A673 (cell line): ENCODE measurements at regions not wholly inside any gene's neighbourhood (a gene's known extent, or its start where the extent isn't known, plus 50 kb on each side); places are given as distances from the start of the nearest gene placed in this dataset.

Source experiments
- BruUV-seq: library from RNA; stranded (reverse); fragments of 400-500 nt; replicated peaks from 2 replicates; lab custom pipeline; 2021; lab: Mats Ljungman, UMichigan
- CTCF ChIA-PET: fragments of 300-600 bp; sonication (Branson Sonifier 250); formaldehyde crosslinking; loops from one replicate; lab custom pipeline; 2022; ENCODE audit warnings: antibody characterized with exemption; lab: Charles Lee
- POLR2A ChIA-PET: fragments of 300-600 bp; sonication (Branson Sonifier 250); formaldehyde crosslinking; loops from one replicate; lab custom pipeline; 2022; ENCODE audit warnings: antibody characterized with exemption; ENCODE audit not compliant: low non-redundant PET; lab: Charles Lee
- DNase-seq: peaks from one replicate; pipeline ENCODE4 v3.0.0-alpha.2; 2015; ENCODE audit warnings: low spot score
- H3K27ac ChIP-seq: fragments of 200-600 bp; sonication (generic); 2 replicates; pipeline ENCODE4 v1.5.1; 2016; ENCODE audit warnings: mixed run types, low read depth, mild to moderate bottlenecking, mixed read lengths, antibody characterized with exemption, low read length; ENCODE audit not compliant: poor library complexity, severe bottlenecking
- H3K27me3 ChIP-seq: fragments of 200-600 bp; sonication (generic); replicated peaks from 2 replicates; pipeline ENCODE4 v1.6.1; 2017; ENCODE audit warnings: mixed run types, low read depth, mild to moderate bottlenecking, mixed read lengths, antibody characterized with exemption, low read length; ENCODE audit not compliant: insufficient read depth, poor library complexity
- H3K36me3 ChIP-seq: fragments of 200-600 bp; sonication (generic); 2 replicates; pipeline ENCODE4 v1.6.1; 2016; ENCODE audit warnings: mixed run types, mild to moderate bottlenecking, mixed read lengths, antibody characterized with exemption, low read length; ENCODE audit not compliant: insufficient read depth, poor library complexity, severe bottlenecking
- H3K4me1 ChIP-seq: fragments of 200-600 bp; sonication (generic); 2 replicates; pipeline ENCODE4 v1.6.1; 2017; ENCODE audit warnings: mixed run types, mild to moderate bottlenecking, mixed read lengths, antibody characterized with exemption, low read length; ENCODE audit not compliant: insufficient read depth, poor library complexity, severe bottlenecking
- H3K4me3 ChIP-seq: fragments of 200-600 bp; sonication (generic); 2 replicates; pipeline ENCODE4 v1.5.1; 2016; ENCODE audit warnings: low read depth, mixed run types, mild to moderate bottlenecking, mixed read lengths, low read length; ENCODE audit not compliant: poor library complexity, severe bottlenecking
- H3K9me3 ChIP-seq: fragments of 200-600 bp; sonication (generic); 2 replicates; pipeline ENCODE4 v1.6.1; 2016; ENCODE audit warnings: mixed run types, low read depth, mild to moderate bottlenecking, mixed read lengths, antibody characterized with exemption, low read length; ENCODE audit not compliant: poor library complexity, severe bottlenecking
- EZH2 ChIP-seq: fragments of 200-600 bp; sonication (generic); IDR thresholded peaks from 2 replicates; pipeline ENCODE4 v1.6.1; 2017; ENCODE audit warnings: borderline replicate concordance, low read depth, mild to moderate bottlenecking, mixed read lengths, antibody characterized with exemption, low read length; ENCODE audit not compliant: poor library complexity, severe bottlenecking
- intact Hi-C: fragments of 100-400 bp; cut with micrococcal nuclease; formaldehyde crosslinking; loops from one replicate; pipeline ENCODE4 v1.10.0; 2022; ENCODE audit not compliant: unreplicated experiment
- TF ChIP-seq, protein P1 (sequence below): fragments of 300-800, 200-600 bp; sonication (generic); conservative IDR thresholded peaks from 2 replicates; pipeline ENCODE4 v1.5.1; 2017; ENCODE audit warnings: low read depth, mild to moderate bottlenecking, antibody characterized with exemption, low read length, moderate library complexity, mixed read lengths

DNA sequence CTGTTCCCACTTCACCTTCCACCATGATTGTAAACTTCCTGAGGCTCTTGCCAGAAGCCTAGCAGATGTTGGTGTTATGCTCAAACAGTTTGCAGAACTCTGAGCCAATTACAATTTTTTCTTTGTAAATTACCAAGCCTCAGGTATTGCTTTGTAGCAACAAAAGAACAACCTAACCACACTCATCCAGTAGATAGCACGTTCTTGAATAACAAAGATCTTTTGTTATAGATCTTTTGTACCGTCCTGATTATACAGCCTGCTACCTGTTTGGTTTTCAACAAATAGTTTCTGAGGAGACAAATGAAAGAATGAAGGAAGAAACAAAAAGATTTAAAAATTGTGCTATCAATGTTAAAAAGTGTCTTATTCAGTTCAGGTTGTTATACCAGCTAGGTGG is 474.7 kb upstream of the ALCAM start:
- intact Hi-C loops: no loop called here
- H3K36me3 ChIP-seq: no peaks in the 10 kb centered on the region
- TF ChIP-seq, protein P1, sequence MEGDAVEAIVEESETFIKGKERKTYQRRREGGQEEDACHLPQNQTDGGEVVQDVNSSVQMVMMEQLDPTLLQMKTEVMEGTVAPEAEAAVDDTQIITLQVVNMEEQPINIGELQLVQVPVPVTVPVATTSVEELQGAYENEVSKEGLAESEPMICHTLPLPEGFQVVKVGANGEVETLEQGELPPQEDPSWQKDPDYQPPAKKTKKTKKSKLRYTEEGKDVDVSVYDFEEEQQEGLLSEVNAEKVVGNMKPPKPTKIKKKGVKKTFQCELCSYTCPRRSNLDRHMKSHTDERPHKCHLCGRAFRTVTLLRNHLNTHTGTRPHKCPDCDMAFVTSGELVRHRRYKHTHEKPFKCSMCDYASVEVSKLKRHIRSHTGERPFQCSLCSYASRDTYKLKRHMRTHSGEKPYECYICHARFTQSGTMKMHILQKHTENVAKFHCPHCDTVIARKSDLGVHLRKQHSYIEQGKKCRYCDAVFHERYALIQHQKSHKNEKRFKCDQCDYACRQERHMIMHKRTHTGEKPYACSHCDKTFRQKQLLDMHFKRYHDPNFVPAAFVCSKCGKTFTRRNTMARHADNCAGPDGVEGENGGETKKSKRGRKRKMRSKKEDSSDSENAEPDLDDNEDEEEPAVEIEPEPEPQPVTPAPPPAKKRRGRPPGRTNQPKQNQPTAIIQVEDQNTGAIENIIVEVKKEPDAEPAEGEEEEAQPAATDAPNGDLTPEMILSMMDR: no peak
- TF ChIP-seq EZH2: no peak
- DNase-seq: no peak
- H3K9me3 ChIP-seq: no peaks in the 10 kb centered on the region
- ChIA-PET POLR2A (no interaction called here), CTCF (no interaction called here)
- no peaks in the 10 kb centered on the region for H3K4me1 ChIP-seq
- BruUV-seq: no TSS peak
- no peak overlapping the region for H3K27ac ChIP-seq
- H3K27me3 ChIP-seq: no peaks in the 10 kb centered on the region
- H3K4me3 ChIP-seq: no peak overlapping the region

DNA sequence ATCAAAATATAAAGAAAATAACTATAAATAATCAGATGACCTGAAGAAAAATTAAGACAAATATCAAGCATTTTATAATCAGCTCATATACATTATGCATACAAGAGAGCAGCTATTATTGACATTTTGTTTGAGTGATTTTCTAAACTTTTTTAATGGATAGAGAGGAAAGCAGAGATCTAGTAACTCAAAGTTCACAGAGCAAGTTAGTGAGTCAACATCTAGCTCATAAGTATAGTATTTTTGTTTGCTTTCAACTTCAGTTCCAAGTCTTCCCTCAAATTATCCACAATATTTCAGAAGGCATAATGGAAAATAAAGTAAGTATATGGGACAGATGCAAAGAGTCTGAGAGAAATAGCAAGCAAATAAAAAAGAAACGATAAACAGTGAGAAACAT is 470.1 kb upstream of the ALCAM start:
- Histone ChIP-seq H3K27ac (no peak overlapping the region), H3K4me1 (no peaks in the 10 kb centered on the region), H3K4me3 (no peak overlapping the region), H3K9me3 (no peaks in the 10 kb centered on the region), H3K36me3 (no peaks in the 10 kb centered on the region), H3K27me3 (no peaks in the 10 kb centered on the region)
- intact Hi-C loops: no loop called here
- ChIA-PET CTCF (no interaction called here), POLR2A (no interaction called here)
- no peak for DNase-seq
- TF ChIP-seq EZH2: no peak
- TF ChIP-seq, protein P1: no peak
- no TSS peak for BruUV-seq

DNA sequence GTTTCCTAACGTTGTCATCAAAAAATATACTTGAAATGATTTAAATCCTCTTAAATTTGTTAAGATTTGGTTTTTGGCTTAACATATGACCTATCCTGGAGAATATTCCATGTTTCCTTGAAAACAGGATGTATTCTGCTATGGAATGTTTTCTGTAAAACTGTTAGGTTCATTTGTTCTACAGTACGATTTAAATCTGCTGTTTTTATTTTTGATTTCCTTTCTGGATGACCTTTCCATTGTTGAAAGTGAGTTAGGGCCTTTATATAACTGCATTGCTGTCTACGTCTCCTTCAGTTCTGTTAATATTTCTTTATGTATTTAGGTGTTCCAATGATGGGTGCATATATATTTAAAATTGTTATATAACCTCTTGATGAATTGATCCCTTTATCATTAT is 465.3 kb upstream of the ALCAM start:
- intact Hi-C loops: no loop called here
- POLR2A ChIA-PET: no interaction called here
- CTCF ChIA-PET: no interaction called here
- TF ChIP-seq, protein P1: no peak
- TF ChIP-seq EZH2: no peak
- no peaks in the 10 kb centered on the region for H3K9me3 ChIP-seq
- no peaks in the 10 kb centered on the region for H3K36me3 ChIP-seq
- no peak for DNase-seq
- no TSS peak for BruUV-seq
- no peaks in the 10 kb centered on the region for H3K27me3 ChIP-seq
- H3K4me1 ChIP-seq: no peaks in the 10 kb centered on the region
- H3K4me3 ChIP-seq: no peak overlapping the region
- H3K27ac ChIP-seq: no peak overlapping the region
